B cell (primary cell): ENCODE measurements at regions not wholly inside any gene's neighbourhood (a gene's known extent, or its start where the extent isn't known, plus 50 kb on each side); places are given as distances from the start of the nearest gene placed in this dataset.

Experiments used
- ATAC-seq: fragments of 200-7000 bp; cut with Tn5 transposase; one replicate; pipeline ENCODE4 v1.10.0; 2021; ENCODE audit warnings: low read depth, mild to moderate bottlenecking, moderate number of reproducible peaks, moderate library complexity
- CTCF ChIA-PET: fragments of 350-600 bp; sonication (Branson Sonifier 250); formaldehyde crosslinking; loops from one replicate; lab custom pipeline; 2021; ENCODE audit warnings: antibody characterized with exemption, inconsistent platforms; lab: Charles Lee
- POLR2A ChIA-PET: fragments of 350-600 bp; sonication (Branson Sonifier 250); formaldehyde crosslinking; loops from one replicate; lab custom pipeline; 2021; ENCODE audit warnings: antibody characterized with exemption; lab: Charles Lee
- DNase-seq: peaks from one replicate; pipeline ENCODE4 v3.0.0; 2013
- H2AFZ ChIP-seq: 2 replicates; pipeline ENCODE4 v1.6.1; 2012; ENCODE audit warnings: mild to moderate bottlenecking, low read depth, low read length; ENCODE audit not compliant: insufficient read depth, poor library complexity, severe bottlenecking
- H3K27ac ChIP-seq, 2 donors: 1 replicate in 1 of 2; 2 replicates in 1 of 2; pipeline ENCODE4 v1.5.1; 2012 to 2013; ENCODE audit warnings: low read length in 2 of 2, mild to moderate bottlenecking in 2 of 2, moderate library complexity in 1 of 2
- H3K27me3 ChIP-seq, 4 experiments: fragments of 200-600 bp in 1 of 4; sonication (generic) in 1 of 4; replicated peaks in 1 of 4; 1 replicate in 2 of 4; 2 replicates in 2 of 4; pipeline versions ENCODE4 v1.6.1 to v1.7.0; 2013 to 2016; ENCODE audit warnings: low read length in 3 of 4, mild to moderate bottlenecking in 2 of 4, mixed read lengths in 1 of 4, moderate library complexity in 1 of 4; ENCODE audit not compliant: insufficient read depth in 4 of 4, control insufficient read depth in 3 of 4; ENCODE audit errors: control extremely low read depth in 1 of 4
- H3K36me3 ChIP-seq, 2 experiments: replicated peaks in 1 of 2; 1 replicate in 1 of 2; 2 replicates in 1 of 2; pipeline versions ENCODE4 v1.6.1 to v1.7.1; 2013; ENCODE audit warnings: low read length in 1 of 2; ENCODE audit not compliant: insufficient read depth in 2 of 2, control insufficient read depth in 1 of 2; ENCODE audit errors: control extremely low read depth in 1 of 2, extremely low read depth in 1 of 2
- H3K4me1 ChIP-seq, 2 donors: fragments of 200-600 bp in 1 of 2; sonication (generic) in 1 of 2; 1 replicate in 1 of 2; 2 replicates in 1 of 2; pipeline versions ENCODE4 v1.5.1 to v1.6.1; 2013 to 2017; ENCODE audit warnings: low read length in 2 of 2; ENCODE audit not compliant: control insufficient read depth in 2 of 2, insufficient read depth in 2 of 2
- H3K4me2 ChIP-seq: replicated peaks from 2 replicates; pipeline ENCODE3; 2012; ENCODE audit warnings: mild to moderate bottlenecking, low read depth, low read length; ENCODE audit not compliant: poor library complexity, severe bottlenecking
- H3K4me3 ChIP-seq, 5 experiments: fragments of 200-600 bp in 1 of 5; sonication (generic) in 1 of 5; 1 replicate in 3 of 5; 2 replicates in 2 of 5; pipeline versions ENCODE4 v1.5.1 to v1.7.0; 2011 to 2016; ENCODE audit warnings: low read length in 4 of 5, mild to moderate bottlenecking in 4 of 5, low read depth in 2 of 5, control low read depth in 1 of 5, moderate library complexity in 1 of 5; ENCODE audit not compliant: insufficient read depth in 1 of 5; ENCODE audit errors: control extremely low read depth in 1 of 5, extremely low read depth in 1 of 5
- H3K79me2 ChIP-seq: fragments of 200-600 bp; sonication (generic); one replicate; pipeline ENCODE4 v1.6.0; 2016; ENCODE audit warnings: low read length; ENCODE audit not compliant: control insufficient read depth, insufficient read depth
- H3K9ac ChIP-seq: fragments of 200-600 bp; sonication (generic); 2 replicates; pipeline ENCODE4 v1.6.1; 2017; ENCODE audit warnings: mild to moderate bottlenecking, low read length, moderate library complexity
- H3K9me3 ChIP-seq, 3 donors: one replicate each; pipeline versions ENCODE4 v1.6.1 to v1.7.1; 2013; ENCODE audit warnings: low read length in 2 of 3; ENCODE audit not compliant: control insufficient read depth in 2 of 3, insufficient read depth in 1 of 3; ENCODE audit errors: control extremely low read depth in 1 of 3
- H4K20me1 ChIP-seq: 2 replicates; pipeline ENCODE4 v1.6.0; 2012; ENCODE audit warnings: mild to moderate bottlenecking, low read length; ENCODE audit not compliant: insufficient read depth, control insufficient read depth, poor library complexity, severe bottlenecking
- H3K27ac Mint-ChIP-seq: one replicate; pipeline ENCODE4 v1.8.0; 2021; ENCODE audit warnings: mixed read lengths
- H3K27me3 Mint-ChIP-seq: one replicate; pipeline ENCODE4 v1.8.0; 2021; ENCODE audit warnings: mixed read lengths
- H3K4me1 Mint-ChIP-seq: one replicate; pipeline ENCODE4 v1.8.0; 2021; ENCODE audit warnings: mixed read lengths
- H3K4me3 Mint-ChIP-seq: one replicate; pipeline ENCODE4 v1.8.0; 2021; ENCODE audit warnings: mixed read lengths
- H3K9me3 Mint-ChIP-seq: one replicate; pipeline ENCODE4 v1.8.0; 2022; ENCODE audit warnings: mixed read lengths; ENCODE audit not compliant: insufficient read depth
- EZH2 ChIP-seq: IDR thresholded peaks from 2 replicates; pipeline ENCODE4 v1.6.1; 2012; ENCODE audit warnings: borderline replicate concordance, low read depth, mild to moderate bottlenecking, moderate library complexity, low read length; ENCODE audit not compliant: insufficient read depth, poor library complexity, severe bottlenecking
- WGBS: methylation state at CpG from one replicate; pipeline ENCODE4 v1.1.5; 2013; ENCODE audit warnings: missing lambda C conversion rate; ENCODE audit not compliant: insufficient coverage; 5-methylcytosine and 5-hydroxymethylcytosine counted together
- intact Hi-C: fragments of 100-400 bp; cut with micrococcal nuclease; formaldehyde crosslinking; loops from one replicate; pipeline ENCODE4 v1.10.0; 2022
- TF ChIP-seq, protein P1 (sequence below): fragments of 200-600 bp; IDR thresholded peaks from one replicate; pipeline ENCODE4 v1.8.0; 2022; ENCODE audit warnings: antibody characterized with exemption, mild to moderate bottlenecking

DNA sequence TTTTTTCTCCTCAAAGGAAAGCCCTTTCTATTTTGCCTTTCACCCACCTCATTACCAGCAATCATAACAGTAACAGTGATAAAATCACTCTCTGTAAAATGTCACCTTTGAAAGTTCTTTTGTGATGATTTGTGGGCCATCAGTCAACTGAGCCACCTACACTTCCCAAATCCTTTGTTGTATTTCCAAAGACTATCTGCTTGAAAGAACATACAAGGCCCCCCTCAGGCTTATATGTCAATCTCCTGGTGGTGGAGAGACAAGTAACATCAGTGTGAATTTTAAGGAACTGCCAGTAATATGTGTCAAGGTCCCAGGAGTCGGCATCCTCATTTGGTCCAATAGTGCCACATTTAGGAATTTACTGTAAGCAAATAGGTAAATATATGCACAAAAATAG is 161.1 kb upstream of the EOMES start:
- Histone ChIP-seq H3K4me1 (peaks cover 23 to 27% of the 10 kb centered on the region in 2 donors), H3K27ac (no peak overlapping the region), H3K4me2 (no peak overlapping the region), H3K4me3 (no peak overlapping the region), H2AFZ (no peak overlapping the region), H4K20me1 (no peaks in the 10 kb centered on the region), H3K9me3 (no peaks in the 10 kb centered on the region), H3K27me3 (no peaks in the 10 kb centered on the region), H3K79me2 (no peaks in the 10 kb centered on the region), H3K36me3 (no peaks in the 10 kb centered on the region), H3K9ac (no peak overlapping the region)
- no peak for TF ChIP-seq EZH2
- TF ChIP-seq, protein P1, sequence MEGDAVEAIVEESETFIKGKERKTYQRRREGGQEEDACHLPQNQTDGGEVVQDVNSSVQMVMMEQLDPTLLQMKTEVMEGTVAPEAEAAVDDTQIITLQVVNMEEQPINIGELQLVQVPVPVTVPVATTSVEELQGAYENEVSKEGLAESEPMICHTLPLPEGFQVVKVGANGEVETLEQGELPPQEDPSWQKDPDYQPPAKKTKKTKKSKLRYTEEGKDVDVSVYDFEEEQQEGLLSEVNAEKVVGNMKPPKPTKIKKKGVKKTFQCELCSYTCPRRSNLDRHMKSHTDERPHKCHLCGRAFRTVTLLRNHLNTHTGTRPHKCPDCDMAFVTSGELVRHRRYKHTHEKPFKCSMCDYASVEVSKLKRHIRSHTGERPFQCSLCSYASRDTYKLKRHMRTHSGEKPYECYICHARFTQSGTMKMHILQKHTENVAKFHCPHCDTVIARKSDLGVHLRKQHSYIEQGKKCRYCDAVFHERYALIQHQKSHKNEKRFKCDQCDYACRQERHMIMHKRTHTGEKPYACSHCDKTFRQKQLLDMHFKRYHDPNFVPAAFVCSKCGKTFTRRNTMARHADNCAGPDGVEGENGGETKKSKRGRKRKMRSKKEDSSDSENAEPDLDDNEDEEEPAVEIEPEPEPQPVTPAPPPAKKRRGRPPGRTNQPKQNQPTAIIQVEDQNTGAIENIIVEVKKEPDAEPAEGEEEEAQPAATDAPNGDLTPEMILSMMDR = no peak
- ChIA-PET CTCF (no interaction called here), POLR2A (no interaction called here)
- Mint-ChIP-seq H3K27me3 (peaks cover 15% of the 10 kb centered on the region), H3K27ac (no peak overlapping the region), H3K4me3 (no peak overlapping the region), H3K4me1 (peaks cover 25% of the 10 kb centered on the region), H3K9me3 (no peaks in the 10 kb centered on the region)
- intact Hi-C loops = no loop called here
- ATAC-seq (no peak), DNase-seq (no peak)
- no CpG with 5 or more reads among the region's 1 CpG for WGBS

DNA sequence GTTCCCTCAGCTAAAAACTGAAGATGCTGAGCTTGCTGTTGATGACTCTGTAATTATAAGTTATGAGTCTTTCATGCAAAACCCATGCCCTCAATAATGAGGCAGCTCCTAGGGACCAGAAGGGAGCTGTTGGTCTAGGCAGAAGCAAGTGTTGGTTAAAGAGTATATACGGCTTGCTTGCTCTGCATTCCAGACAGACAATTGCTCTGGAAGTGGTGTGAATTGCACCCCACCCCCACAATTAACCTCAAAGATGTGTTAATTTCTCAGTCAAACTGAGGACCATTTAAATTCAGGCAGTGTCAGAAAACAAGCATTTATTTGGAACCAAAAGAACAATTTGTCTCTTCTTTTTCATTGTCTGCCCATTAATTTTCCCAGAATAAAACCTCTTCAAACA is 163.5 kb upstream of the EOMES start:
- H3K4me1 Mint-ChIP-seq = peaks cover 15% of the 10 kb centered on the region
- no CpG with 5 or more reads among the region's 1 CpG for WGBS
- no peaks in the 10 kb centered on the region for H4K20me1 ChIP-seq
- H3K9ac ChIP-seq = no peak overlapping the region
- ChIA-PET POLR2A (no interaction called here), CTCF (no interaction called here)
- intact Hi-C loops = no loop called here
- peaks cover 13 to 14% of the 10 kb centered on the region in 2 donors for H3K4me1 ChIP-seq
- H2AFZ ChIP-seq = no peak overlapping the region
- H3K4me3 Mint-ChIP-seq = no peak overlapping the region
- no peak overlapping the region for H3K4me3 ChIP-seq
- ATAC-seq (no peak), DNase-seq (no peak)
- H3K36me3 ChIP-seq = no peaks in the 10 kb centered on the region
- TF ChIP-seq EZH2 = no peak
- TF ChIP-seq, protein P1 = no peak
- H3K9me3 Mint-ChIP-seq = no peaks in the 10 kb centered on the region
- no peaks in the 10 kb centered on the region for H3K9me3 ChIP-seq
- no peak overlapping the region for H3K27ac Mint-ChIP-seq
- no peaks in the 10 kb centered on the region for H3K27me3 ChIP-seq
- H3K4me2 ChIP-seq = no peak overlapping the region
- H3K79me2 ChIP-seq = no peaks in the 10 kb centered on the region
- H3K27ac ChIP-seq = no peak overlapping the region
- peaks cover 24% of the 10 kb centered on the region for H3K27me3 Mint-ChIP-seq
